ENCODE measurements at regions not wholly inside any gene's neighbourhood (a gene's known extent, or its start where the extent isn't known, plus 50 kb on each side); places are given as distances from the start of the nearest gene placed in this dataset.

- TF ChIP-seq CTCF (IDR thresholded peaks at IDR 0.05; ENCODE audit: borderline replicate concordance, extremely low read depth, low read length, poor library complexity, severe bottlenecking) (no peak), EZH2 (IDR thresholded peaks at IDR 0.05; ENCODE audit: borderline replicate concordance, low read depth, low read length, severe bottlenecking) (no peak)
Observed at GRCh38 chr3:104717828-104718196, 648.9 kb upstream of the ALCAM start.
